Limb (tissue), 2 donors: ENCODE measurements at regions not wholly inside any gene's neighbourhood (a gene's known extent, or its start where the extent isn't known, plus 50 kb on each side); places are given as distances from the start of the nearest gene placed in this dataset.

Source experiments
- DNase-seq, 2 donors: peaks; one replicate each; pipeline ENCODE4 v3.0.0-alpha.2; 2016; ENCODE audit errors: extremely low spot score in 2 of 2

DNA sequence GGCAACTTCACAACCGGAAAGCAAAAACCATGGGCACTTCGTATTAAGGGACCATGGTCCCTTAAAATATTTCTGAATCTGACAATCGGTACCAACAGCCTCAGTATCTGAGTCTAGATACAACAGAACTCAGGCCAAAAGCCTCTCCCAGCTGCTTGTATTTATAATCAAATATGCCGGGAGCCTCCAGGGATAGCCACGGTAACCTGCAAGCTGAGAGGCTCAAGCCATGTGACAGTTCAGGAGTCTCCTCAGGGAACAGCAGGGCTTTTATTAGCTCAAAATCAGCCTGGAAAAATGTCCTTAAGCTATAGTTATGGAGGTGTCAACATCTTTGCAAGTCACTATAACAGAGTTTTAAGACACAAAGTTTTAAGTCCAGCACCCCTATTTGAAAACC is 352.8 kb upstream of the GYPC start:
- DNase-seq: no peak

DNA sequence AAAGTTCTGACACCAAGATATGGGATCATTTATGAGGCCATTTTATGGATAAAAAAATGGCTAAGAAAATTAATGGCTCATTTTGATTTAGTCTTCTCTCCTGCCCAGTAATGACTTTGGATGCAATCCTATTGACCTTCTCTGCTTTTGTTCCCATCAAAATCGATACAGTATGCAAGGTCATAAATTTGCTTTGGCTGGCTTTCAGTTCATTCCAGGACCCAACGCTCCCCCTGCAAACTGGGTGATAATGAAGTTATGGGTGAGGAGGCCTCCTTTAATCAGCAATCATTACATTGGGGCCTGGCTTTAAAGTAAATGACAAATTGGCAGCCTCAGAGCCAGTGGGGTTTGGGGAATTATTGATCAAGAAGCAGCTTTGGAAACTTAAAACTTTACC is 351.8 kb upstream of the GYPC start:
- DNase-seq: no peak

DNA sequence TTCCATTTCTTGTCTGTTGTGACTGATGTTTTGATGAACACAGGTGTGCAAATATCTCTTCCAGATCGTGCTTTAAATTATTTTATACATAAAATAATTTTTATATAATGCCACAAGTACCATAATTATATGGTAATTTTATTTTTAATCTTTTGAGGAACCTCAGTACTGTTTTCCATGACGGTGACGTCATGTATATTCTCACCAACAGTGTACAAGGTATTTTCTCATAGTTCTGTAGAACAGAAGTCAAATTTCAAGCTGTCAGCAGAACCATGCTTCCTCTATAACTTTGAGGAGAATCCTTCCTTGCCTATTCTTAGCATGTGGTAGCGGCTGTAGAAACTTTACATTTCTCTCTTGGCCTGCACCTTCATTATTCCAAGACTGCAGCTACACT is 349.4 kb upstream of the GYPC start:
- no peak for DNase-seq

DNA sequence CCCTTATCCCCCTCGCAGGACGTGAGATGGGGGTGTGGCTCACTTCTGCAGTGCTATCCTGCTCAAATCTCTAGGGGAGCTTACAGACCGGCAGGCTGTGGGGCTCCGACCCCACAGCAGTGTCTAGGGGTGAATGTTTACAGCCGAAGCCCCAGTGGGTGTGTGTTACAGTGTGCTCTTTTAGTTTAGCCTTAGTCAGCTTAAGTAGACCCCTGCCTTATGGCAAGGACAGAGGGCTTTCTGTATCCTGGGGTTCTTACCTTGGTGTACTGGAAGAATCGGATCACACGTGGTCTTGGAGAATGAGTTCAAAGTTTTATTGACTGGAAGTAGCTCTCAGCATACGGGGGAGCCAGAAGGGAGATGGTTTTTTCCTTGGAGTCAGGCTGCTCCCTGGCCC is 348.2 kb upstream of the GYPC start:
- DNase-seq: no peak

DNA sequence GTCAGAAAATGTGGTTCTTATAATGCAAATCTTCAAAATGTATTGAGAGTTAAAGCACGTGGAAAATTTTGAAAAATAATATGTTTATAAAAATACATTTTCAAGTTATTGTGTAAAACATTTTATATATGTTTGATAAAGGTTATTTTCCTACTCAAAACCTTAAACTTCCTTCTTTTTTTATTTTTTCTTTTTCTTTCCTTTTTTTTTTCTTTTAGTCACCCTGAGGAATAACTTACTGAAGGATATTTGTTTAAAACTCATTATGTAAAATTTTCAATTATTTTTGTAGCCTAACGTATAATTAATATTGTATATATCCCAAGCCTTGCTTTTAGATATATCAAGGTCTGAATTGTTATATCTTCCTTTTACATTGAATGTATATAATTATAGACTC is 346.8 kb upstream of the GYPC start:
- no peak for DNase-seq

DNA sequence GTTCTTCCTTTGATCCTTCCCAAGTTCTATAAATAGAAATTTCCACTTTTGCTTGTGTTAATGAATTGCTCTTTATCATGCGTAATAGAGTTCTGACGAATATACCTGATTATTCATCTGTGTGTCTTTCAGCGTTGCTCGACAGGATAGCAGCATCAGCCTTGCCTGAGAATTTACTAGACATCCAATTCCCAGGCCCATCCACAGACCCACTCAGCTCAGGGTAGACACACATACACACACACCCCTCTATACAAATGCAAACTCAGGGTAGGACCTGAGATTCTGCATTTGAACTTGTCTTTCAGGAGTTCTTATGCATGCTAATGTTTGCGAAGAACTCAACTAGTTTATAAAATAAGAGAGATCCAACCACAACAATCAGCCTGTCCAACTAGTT is 343.4 kb upstream of the GYPC start:
- DNase-seq: no peak

DNA sequence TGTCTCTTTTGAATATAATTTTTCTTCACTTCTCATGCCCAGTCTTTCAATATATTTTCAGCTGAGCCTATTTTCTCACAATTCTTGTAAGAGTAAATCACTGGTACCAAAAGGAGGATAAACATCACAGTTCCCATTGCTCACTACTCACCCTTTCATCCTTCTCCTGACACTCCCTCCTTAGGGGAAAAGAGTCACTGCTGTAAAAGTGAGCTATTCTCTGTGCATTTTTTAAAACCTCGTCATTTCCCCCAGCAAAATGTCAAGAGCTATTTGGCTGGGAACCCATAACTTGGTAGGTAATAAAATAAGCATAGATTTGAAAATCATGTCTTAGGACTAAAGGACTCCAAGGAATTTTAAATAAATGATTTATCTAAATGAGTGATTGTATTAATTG is 340.1 kb upstream of the GYPC start:
- DNase-seq: no peak

- DNase-seq: no peak
These were observed 338.0 kb upstream of the GYPC start for GRCh38 chr2:126317790-126318431.

- DNase-seq: no peak
These were observed 333.6 kb upstream of the GYPC start for GRCh38 chr2:126322342-126322741.

DNA sequence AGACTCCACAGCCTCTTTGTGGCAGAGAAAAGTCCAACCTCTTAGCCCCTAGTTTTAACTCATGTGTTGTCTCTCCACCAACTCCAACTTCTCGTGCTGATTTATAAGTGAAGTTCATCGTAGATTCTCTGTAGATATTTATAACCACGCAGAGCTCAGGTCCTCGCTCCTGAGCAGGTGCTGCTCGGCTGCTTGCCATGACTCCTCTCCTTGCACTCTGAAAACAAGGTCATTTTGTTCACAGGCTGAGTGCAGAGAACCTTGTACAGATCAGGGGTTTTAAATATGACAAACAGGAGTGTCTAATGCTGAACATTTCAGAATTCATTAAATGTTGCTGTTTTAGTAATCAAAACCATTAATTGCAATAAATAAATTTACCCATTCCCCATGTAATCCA is 330.8 kb upstream of the GYPC start:
- DNase-seq: no peak

- no peak for DNase-seq
These were observed 326.8 kb upstream of the GYPC start for GRCh38 chr2:126329173-126329572.

- no peak for DNase-seq
These were observed 313.5 kb upstream of the GYPC start for GRCh38 chr2:126342457-126342856.

DNA sequence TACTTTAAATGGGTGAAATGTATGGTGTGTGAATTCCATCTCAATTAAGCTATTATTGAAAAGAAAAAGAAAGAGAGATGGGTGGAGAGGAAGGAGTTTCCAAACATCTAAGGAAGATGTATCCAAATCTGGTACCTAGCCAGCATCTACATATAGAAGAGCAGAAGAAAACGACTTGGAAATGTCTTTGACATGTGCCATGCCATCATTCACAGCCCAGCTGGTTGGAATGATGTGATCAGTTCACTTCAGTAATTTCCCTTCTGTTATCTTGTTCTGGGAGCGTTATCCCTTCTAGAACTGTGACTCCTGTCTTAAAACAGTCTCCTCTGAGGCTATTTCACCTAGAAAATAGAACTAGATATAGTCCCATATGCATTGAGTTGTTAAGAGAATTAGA is 312.8 kb upstream of the GYPC start:
- no peak for DNase-seq

DNA sequence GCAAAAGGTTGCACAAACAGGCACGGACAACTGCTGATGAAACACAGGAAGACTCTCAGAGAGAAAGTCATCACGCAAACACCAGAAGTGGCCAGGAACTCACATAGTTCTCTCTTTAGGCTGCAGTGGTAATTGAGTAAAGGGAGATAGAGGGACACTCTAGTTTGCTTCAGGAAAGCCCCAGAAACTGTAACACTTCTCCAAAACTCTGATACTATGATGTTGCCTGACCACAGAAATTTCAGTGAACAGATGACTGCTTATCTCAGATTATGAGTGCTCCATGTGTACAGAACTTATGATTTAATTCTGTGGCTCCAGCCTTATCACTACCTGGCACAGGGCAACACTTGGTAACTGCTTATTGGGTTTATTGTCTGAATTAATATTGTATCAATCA is 311.5 kb upstream of the GYPC start:
- DNase-seq: no peak

GRCh38 chr2:126345691-126346090 is 310.3 kb upstream of the GYPC start:
- no peak for DNase-seq

- DNase-seq: no peak
These were observed 299.3 kb upstream of the GYPC start for GRCh38 chr2:126356631-126357030.

- DNase-seq: no peak
These were observed 297.8 kb upstream of the GYPC start for GRCh38 chr2:126358122-126358521.

DNA sequence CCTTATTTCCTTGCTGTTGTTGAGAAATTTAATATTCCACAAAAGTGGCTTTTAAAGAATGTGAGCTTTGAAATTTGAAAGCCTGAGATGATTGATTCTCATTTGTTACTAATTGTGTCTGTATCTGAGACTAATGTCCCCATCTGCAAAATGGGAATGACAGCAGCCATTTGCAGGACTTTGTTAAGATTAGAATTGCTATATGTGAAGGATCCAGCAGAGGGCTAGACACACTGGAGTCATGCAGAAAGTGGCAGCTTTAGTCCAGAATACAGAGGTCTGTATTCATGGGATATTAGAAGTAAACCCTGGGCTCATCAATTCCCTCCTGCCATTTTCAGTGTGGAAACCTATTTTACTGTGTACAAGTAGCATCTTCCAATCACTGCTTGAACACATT is 296.5 kb upstream of the GYPC start:
- no peak for DNase-seq

- DNase-seq: no peak
These were observed 288.6 kb upstream of the GYPC start for GRCh38 chr2:126367361-126367760.

- no peak for DNase-seq
These were observed 287.2 kb upstream of the GYPC start for GRCh38 chr2:126368758-126369157.

DNA sequence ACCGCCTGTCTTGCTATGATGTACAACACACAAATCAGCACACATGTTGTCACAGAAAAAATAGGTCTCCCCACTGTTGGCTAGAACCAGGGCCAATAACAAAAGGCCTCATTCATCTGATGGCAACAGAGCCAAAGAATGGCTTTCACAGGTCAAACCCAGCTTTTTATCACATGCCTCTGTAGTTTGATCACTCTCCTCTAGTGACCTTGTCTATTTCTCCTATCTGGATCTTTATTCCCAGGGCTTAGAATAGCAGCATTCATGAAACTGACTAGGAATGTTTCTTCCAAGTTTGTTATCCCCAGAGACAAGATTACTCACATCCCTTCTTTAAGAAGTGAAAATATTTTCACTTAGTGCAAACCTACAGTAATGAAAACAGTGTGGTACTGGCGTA is 285.8 kb upstream of the GYPC start:
- DNase-seq: peak in 1 of 2 donors; percentile 28

- DNase-seq: no peak
These were observed 283.6 kb upstream of the GYPC start for GRCh38 chr2:126372406-126372805.

DNA sequence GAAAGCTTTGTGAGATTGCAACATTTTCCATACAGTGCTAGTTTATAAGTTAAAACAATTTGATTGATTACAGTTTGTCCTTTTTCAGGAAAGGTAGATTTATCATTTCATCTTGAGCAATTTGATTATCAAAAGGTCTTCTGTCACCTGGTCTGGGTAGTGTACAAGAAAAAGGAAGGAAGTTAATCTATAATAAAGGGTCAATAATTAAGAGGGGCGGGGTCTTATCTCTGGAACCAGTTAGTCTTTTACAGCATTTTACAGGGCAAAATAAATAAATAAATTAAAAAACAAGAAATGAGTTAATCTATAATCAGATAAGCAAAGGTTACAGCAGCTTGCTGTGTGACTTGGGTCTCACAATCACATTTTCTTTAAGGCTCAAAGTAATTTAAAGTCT is 277.8 kb upstream of the GYPC start:
- DNase-seq: no peak

DNA sequence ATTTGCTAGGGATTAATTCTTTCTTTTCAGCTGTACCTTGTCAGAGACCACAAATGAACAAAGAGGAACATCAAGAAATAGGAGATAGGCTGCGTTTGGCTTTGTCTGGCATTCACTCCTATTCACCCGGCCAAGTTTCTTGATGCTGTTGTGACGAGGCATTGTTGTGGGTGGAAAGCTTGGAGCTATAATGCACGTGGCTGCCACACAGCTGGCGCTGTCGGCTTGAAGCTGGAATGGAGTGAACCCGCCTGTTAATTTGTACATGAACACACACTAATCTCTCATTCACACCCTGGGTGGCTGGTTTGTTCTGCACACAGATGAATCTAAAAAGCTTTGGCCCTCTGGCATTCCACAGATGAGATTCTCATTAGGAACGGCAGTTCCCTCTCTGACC is 274.9 kb upstream of the GYPC start:
- DNase-seq: no peak
